GM21723 (cell line): ENCODE measurements at regions not wholly inside any gene's neighbourhood (a gene's known extent, or its start where the extent isn't known, plus 50 kb on each side); places are given as distances from the start of the nearest gene placed in this dataset.
"Not testable (repeated sequence)": the region's sequence is repeated elsewhere in the genome, so short reads cannot be mapped to it uniquely, and the experiment has no call there.

ENCODE experiments used
- ATAC-seq: cut with Tn5 transposase; IDR thresholded peaks from one replicate; pipeline ENCODE4 v1.9.1; 2021; ENCODE audit warnings: mild to moderate bottlenecking, moderate library complexity; ENCODE audit not compliant: unreplicated experiment

GRCh38 chr6:48638796-48639195 lies 527.8 kb upstream of the PTCHD4 start:
- ATAC-seq = not testable (repeated sequence)

- no peak for ATAC-seq
Observed at GRCh38 chr6:48630511-48630910, 519.5 kb upstream of the PTCHD4 start.

GRCh38 chr6:48628316-48628715 lies 517.3 kb upstream of the PTCHD4 start:
- no peak for ATAC-seq

GRCh38 chr6:48626421-48626820 lies 515.4 kb upstream of the PTCHD4 start:
- no peak for ATAC-seq

GRCh38 chr6:48624631-48625030 lies 513.6 kb upstream of the PTCHD4 start:
- ATAC-seq = no peak

- ATAC-seq = no peak
Observed at GRCh38 chr6:48619771-48620170, 508.8 kb upstream of the PTCHD4 start.

GRCh38 chr6:48615041-48615440 lies 504.0 kb upstream of the PTCHD4 start:
- ATAC-seq = no peak

- no peak for ATAC-seq
Observed at GRCh38 chr6:48614326-48614725, 503.3 kb upstream of the PTCHD4 start.

GRCh38 chr6:48613231-48613949 lies 502.4 kb upstream of the PTCHD4 start:
- ATAC-seq = no peak

GRCh38 chr6:48611332-48611731 lies 500.3 kb upstream of the PTCHD4 start:
- ATAC-seq = no peak

GRCh38 chr6:48610846-48611245 lies 499.8 kb upstream of the PTCHD4 start:
- no peak for ATAC-seq

GRCh38 chr6:48606618-48607017 lies 495.6 kb upstream of the PTCHD4 start:
- no peak for ATAC-seq

GRCh38 chr6:48597951-48598350 lies 487.0 kb upstream of the PTCHD4 start:
- ATAC-seq = no peak

- ATAC-seq = no peak
Observed at GRCh38 chr6:48596830-48597229, 485.8 kb upstream of the PTCHD4 start.

GRCh38 chr6:48591158-48591557 lies 480.2 kb upstream of the PTCHD4 start:
- not testable (repeated sequence) for ATAC-seq

- ATAC-seq = no peak
Observed at GRCh38 chr6:48584846-48585245, 473.8 kb upstream of the PTCHD4 start.

- no peak for ATAC-seq
Observed at GRCh38 chr6:48570656-48571055, 459.7 kb upstream of the PTCHD4 start.

- ATAC-seq = no peak
Observed at GRCh38 chr6:48568856-48569255, 457.9 kb upstream of the PTCHD4 start.

- no peak for ATAC-seq
Observed at GRCh38 chr6:48567016-48567415, 456.0 kb upstream of the PTCHD4 start.

GRCh38 chr6:48564036-48564820 lies 453.2 kb upstream of the PTCHD4 start:
- ATAC-seq = no peak

GRCh38 chr6:48563433-48563832 lies 452.4 kb upstream of the PTCHD4 start:
- no peak for ATAC-seq

- no peak for ATAC-seq
Observed at GRCh38 chr6:48560408-48560807, 449.4 kb upstream of the PTCHD4 start.
